ENCODE measurements at regions not wholly inside any gene's neighbourhood (a gene's known extent, or its start where the extent isn't known, plus 50 kb on each side); places are given as distances from the start of the nearest gene placed in this dataset.

DNA sequence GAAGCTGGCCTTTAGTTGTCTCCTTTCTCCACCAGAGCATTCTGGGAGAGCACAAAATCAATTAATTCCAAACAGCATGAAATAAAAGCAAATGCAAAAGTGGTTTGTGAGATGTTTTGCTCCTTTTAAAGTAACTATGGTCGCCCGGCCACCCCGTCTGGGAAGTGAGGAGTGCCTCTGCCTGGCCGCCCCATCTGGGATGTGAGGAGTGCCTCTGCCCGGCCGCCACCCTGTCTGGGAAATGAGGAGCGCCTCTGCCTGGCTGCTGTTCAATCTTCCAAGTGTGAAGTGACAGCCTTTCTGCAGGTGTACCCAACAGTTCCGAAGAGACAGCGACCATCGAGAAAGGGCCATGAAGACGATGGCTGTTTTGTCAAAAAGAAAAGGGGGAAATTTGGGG is 381.3 kb upstream of the FGF16 start:
- intact Hi-C loops (cut with micrococcal nuclease; ENCODE audit: unreplicated experiment) = loop anchor here (5.0 kb wide), 1 partner anchor 174 kb away; no protein-coding TSS in a partner anchor
- H3K9ac ChIP-seq (ENCODE audit: insufficient read depth, low read depth, low read length) = no peak overlapping the region
- no peak overlapping the region for H3K27ac ChIP-seq (ENCODE audit: extremely low read length, insufficient read depth, low read length)
- H3K4me2 ChIP-seq (ENCODE audit: low read depth, low read length) = no peak overlapping the region
- BruUV-seq (replicated peaks) = no TSS peak
- DNase-seq (ENCODE audit: low spot score) (no peak), FAIRE-seq (no peak), ATAC-seq (no peak)
- no peaks in the 10 kb centered on the region for H3K36me3 ChIP-seq (replicated peaks in 1 of 2; ENCODE audit: control insufficient read depth in 1 of 2, insufficient read depth in 2 of 2, low read length in 2 of 2)
- no peaks in the 10 kb centered on the region for H3K27me3 ChIP-seq (ENCODE audit: control insufficient read depth in 1 of 2, insufficient read depth in 2 of 2, low read length in 2 of 2)
- CTCF ChIA-PET (ENCODE audit: low intra/inter-chr PET ratio, low total read pairs) = no interaction called here
- H3K4me3 ChIP-seq (replicated peaks in 1 of 3; ENCODE audit: insufficient read depth in 1 of 3, low read depth in 2 of 3, low read length in 3 of 3) = no peak overlapping the region
- WGBS (ENCODE audit: low lambda C conversion rate) = 81% methylated on average over 11 of the region's 11 CpGs
- no peaks in the 10 kb centered on the region for H3K4me1 ChIP-seq (ENCODE audit: insufficient read depth, low read length)
- no peaks in the 10 kb centered on the region for H3K9me3 ChIP-seq (ENCODE audit: low read length)
- TF ChIP-seq TCF12 (IDR thresholded peaks at IDR 0.05) (no peak), TCF12 (CRISPR knock-in tag; IDR thresholded peaks at IDR 0.05) (no peak), ZNF563 (CRISPR knock-in tag; IDR thresholded peaks at IDR 0.05) (no peak), FOXK1 (CRISPR knock-in tag; IDR thresholded peaks at IDR 0.05; ENCODE audit: borderline replicate concordance, low read depth) (no peak), ZNF567 (CRISPR knock-in tag; IDR thresholded peaks at IDR 0.05; ENCODE audit: borderline replicate concordance) (no peak), MTF2 (CRISPR knock-in tag; IDR thresholded peaks at IDR 0.05; ENCODE audit: borderline replicate concordance) (no peak), SIX4 (CRISPR knock-in tag; IDR thresholded peaks at IDR 0.05) (no peak), ZNF577 (CRISPR knock-in tag; IDR thresholded peaks at IDR 0.05; ENCODE audit: borderline replicate concordance, low read depth) (no peak), SMARCE1 (IDR thresholded peaks at IDR 0.05; ENCODE audit: borderline replicate concordance) (no peak), BHLHE40 (IDR thresholded peaks at IDR 0.05; ENCODE audit: low read length) (no peak), ARID2 (CRISPR knock-in tag; IDR thresholded peaks at IDR 0.05; ENCODE audit: borderline replicate concordance) (no peak), ZNF549 (CRISPR knock-in tag; IDR thresholded peaks at IDR 0.05) (no peak), FOXP1 (IDR thresholded peaks at IDR 0.05) (no peak), FOXP1 (CRISPR knock-in tag; IDR thresholded peaks at IDR 0.05) (no peak)
- TF ChIP-seq, protein P1, sequence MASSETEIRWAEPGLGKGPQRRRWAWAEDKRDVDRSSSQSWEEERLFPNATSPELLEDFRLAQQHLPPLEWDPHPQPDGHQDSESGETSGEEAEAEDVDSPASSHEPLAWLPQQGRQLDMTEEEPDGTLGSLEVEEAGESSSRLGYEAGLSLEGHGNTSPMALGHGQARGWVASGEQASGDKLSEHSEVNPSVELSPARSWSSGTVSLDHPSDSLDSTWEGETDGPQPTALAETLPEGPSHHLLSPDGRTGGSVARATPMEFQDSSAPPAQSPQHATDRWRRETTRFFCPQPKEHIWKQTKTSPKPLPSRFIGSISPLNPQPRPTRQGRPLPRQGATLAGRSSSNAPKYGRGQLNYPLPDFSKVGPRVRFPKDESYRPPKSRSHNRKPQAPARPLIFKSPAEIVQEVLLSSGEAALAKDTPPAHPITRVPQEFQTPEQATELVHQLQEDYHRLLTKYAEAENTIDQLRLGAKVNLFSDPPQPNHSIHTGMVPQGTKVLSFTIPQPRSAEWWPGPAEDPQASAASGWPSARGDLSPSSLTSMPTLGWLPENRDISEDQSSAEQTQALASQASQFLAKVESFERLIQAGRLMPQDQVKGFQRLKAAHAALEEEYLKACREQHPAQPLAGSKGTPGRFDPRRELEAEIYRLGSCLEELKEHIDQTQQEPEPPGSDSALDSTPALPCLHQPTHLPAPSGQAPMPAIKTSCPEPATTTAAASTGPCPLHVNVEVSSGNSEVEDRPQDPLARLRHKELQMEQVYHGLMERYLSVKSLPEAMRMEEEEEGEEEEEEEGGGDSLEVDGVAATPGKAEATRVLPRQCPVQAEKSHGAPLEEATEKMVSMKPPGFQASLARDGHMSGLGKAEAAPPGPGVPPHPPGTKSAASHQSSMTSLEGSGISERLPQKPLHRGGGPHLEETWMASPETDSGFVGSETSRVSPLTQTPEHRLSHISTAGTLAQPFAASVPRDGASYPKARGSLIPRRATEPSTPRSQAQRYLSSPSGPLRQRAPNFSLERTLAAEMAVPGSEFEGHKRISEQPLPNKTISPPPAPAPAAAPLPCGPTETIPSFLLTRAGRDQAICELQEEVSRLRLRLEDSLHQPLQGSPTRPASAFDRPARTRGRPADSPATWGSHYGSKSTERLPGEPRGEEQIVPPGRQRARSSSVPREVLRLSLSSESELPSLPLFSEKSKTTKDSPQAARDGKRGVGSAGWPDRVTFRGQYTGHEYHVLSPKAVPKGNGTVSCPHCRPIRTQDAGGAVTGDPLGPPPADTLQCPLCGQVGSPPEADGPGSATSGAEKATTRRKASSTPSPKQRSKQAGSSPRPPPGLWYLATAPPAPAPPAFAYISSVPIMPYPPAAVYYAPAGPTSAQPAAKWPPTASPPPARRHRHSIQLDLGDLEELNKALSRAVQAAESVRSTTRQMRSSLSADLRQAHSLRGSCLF (CRISPR knock-in tag; IDR thresholded peaks at IDR 0.05; ENCODE audit: borderline replicate concordance) = no peak
- TF ChIP-seq, protein P2, sequence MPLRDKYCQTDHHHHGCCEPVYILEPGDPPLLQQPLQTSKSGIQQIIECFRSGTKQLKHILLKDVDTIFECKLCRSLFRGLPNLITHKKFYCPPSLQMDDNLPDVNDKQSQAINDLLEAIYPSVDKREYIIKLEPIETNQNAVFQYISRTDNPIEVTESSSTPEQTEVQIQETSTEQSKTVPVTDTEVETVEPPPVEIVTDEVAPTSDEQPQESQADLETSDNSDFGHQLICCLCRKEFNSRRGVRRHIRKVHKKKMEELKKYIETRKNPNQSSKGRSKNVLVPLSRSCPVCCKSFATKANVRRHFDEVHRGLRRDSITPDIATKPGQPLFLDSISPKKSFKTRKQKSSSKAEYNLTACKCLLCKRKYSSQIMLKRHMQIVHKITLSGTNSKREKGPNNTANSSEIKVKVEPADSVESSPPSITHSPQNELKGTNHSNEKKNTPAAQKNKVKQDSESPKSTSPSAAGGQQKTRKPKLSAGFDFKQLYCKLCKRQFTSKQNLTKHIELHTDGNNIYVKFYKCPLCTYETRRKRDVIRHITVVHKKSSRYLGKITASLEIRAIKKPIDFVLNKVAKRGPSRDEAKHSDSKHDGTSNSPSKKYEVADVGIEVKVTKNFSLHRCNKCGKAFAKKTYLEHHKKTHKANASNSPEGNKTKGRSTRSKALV (CRISPR knock-in tag; IDR thresholded peaks at IDR 0.05) = no peak
- TF ChIP-seq, protein P3, sequence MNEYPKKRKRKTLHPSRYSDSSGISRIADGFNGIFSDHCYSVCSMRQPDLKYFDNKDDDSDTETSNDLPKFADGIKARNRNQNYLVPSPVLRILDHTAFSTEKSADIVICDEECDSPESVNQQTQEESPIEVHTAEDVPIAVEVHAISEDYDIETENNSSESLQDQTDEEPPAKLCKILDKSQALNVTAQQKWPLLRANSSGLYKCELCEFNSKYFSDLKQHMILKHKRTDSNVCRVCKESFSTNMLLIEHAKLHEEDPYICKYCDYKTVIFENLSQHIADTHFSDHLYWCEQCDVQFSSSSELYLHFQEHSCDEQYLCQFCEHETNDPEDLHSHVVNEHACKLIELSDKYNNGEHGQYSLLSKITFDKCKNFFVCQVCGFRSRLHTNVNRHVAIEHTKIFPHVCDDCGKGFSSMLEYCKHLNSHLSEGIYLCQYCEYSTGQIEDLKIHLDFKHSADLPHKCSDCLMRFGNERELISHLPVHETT (CRISPR knock-in tag; conservative IDR thresholded peaks at IDR 0.05) = no peak
- H2AFZ ChIP-seq (ENCODE audit: low read length) = no peak overlapping the region
- in situ Hi-C loops (cut with HindIII; ENCODE audit: extremely low pct_ligation_motif_present, low pct_unique_long_range_greater_than_20kb) = no loop called here
- no peaks in the 10 kb centered on the region for H4K20me1 ChIP-seq (ENCODE audit: insufficient read depth, low read length)
- POLR2A ChIA-PET = no interaction called here
- H3K79me2 ChIP-seq (ENCODE audit: insufficient read depth, low read length) = no peaks in the 10 kb centered on the region
